ENCODE measurements at regions not wholly inside any gene's neighbourhood (a gene's known extent, or its start where the extent isn't known, plus 50 kb on each side); places are given as distances from the start of the nearest gene placed in this dataset.

DNA sequence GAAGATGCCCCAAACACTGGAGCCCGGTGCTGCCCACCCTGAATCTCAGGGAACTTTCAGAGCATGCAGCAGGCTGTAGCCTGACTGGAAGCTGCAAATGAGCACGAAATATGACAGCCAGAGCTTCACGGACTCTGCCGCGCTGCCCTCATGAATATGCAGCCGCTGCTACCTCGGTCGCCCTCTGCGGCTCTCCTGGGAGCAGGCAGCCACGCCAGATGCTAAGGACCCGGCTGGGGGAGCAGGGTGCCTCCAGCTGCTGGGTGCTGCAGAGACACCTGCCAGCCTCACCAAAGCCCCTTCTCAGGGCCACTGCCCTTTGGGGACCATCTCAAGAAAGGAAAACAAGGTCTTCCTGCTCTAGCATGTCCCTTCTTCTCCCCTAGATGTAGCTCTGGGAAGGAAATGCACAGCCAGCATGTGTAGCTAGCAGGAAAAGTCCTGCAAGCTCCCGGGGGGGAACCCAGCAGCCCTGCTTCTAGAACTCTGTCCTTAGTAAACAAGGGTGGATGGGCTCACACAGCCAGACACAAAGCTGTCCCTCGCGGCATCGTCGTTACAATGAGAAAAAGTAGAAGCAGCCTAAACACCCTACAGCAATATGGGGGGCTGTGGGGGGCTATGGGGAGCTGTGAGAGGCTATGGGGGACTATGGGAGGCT lies 56.8 kb upstream of the OLFM1 start:
- no peak overlapping the region for H3K4me3 ChIP-seq
- TF ChIP-seq, protein P1, sequence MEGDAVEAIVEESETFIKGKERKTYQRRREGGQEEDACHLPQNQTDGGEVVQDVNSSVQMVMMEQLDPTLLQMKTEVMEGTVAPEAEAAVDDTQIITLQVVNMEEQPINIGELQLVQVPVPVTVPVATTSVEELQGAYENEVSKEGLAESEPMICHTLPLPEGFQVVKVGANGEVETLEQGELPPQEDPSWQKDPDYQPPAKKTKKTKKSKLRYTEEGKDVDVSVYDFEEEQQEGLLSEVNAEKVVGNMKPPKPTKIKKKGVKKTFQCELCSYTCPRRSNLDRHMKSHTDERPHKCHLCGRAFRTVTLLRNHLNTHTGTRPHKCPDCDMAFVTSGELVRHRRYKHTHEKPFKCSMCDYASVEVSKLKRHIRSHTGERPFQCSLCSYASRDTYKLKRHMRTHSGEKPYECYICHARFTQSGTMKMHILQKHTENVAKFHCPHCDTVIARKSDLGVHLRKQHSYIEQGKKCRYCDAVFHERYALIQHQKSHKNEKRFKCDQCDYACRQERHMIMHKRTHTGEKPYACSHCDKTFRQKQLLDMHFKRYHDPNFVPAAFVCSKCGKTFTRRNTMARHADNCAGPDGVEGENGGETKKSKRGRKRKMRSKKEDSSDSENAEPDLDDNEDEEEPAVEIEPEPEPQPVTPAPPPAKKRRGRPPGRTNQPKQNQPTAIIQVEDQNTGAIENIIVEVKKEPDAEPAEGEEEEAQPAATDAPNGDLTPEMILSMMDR (IDR thresholded peaks at IDR 0.05) = no peak
- H3K4me1 ChIP-seq = no peaks in the 10 kb centered on the region
- WGBS, 2 donors = 51 to 53% methylated on average over 16 of the region's 16 CpGs
- DNase-seq (no peak), ATAC-seq (no peak)
- no peaks in the 10 kb centered on the region for H3K9me3 ChIP-seq
- intact Hi-C loops (cut with DNase I) = loop anchor here in 1 of 10 donors (10.0 kb wide), 1 partner anchor 1124 kb away; no protein-coding TSS in a partner anchor
- no peak overlapping the region for H3K27ac ChIP-seq
- no peaks in the 10 kb centered on the region for H3K36me3 ChIP-seq
- H3K27me3 ChIP-seq = peaks cover 0 to 28% (median 16%) of the 10 kb centered on the region in 7 donors

DNA sequence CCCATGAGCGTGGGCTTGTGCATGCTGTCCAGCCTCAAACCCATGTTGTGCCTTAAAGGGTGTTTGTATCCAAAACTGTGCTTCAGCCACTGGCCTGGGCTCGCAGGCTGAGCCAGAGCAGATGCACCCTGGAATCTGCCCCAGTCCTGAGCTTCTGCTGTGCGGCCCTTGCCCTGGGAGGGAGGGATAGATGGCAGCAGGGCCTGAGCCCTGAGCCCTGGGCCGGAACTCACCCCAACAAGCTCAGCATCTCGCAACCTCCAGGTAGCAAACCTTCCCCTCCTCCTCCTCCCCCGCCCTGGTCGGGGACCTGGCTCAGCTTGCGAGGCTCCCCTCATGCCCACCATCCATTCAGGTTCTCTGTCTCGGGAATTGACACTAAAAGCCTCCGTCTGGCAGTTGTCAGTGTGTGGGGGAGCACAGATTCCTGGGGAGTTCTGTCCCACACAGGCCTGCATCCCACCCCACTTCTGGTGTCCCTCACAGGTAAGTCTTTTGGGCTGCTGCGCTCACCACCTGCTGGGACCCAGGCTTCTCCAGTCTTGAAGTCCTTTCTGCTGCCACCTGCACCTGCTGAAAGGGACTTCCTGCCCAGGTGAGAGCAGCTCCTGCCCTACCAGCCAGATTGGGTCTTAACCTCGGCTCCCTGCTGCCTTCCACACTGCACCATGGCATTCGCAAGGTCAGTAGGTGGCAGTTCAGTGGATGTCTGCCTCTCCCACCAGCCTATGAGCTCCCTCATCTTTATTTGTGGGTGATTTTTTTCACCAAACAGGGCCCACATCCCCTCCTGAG lies 55.2 kb upstream of the OLFM1 start:
- no peak overlapping the region for H3K27ac ChIP-seq
- ATAC-seq (no peak), DNase-seq (no peak)
- no peaks in the 10 kb centered on the region for H3K4me1 ChIP-seq
- TF ChIP-seq, protein P1 (IDR thresholded peaks at IDR 0.05) = no peak
- 78 to 81% methylated on average over 13 of the region's 13 CpGs for WGBS, 2 donors
- no peaks in the 10 kb centered on the region for H3K9me3 ChIP-seq
- peaks cover 0 to 32% (median 21%) of the 10 kb centered on the region in 7 donors for H3K27me3 ChIP-seq
- intact Hi-C loops (cut with DNase I) = loop anchor here in 1 of 10 donors (10.0 kb wide), 1 partner anchor 1123 kb away; no protein-coding TSS in a partner anchor
- H3K36me3 ChIP-seq = no peaks in the 10 kb centered on the region
- no peak overlapping the region for H3K4me3 ChIP-seq

DNA sequence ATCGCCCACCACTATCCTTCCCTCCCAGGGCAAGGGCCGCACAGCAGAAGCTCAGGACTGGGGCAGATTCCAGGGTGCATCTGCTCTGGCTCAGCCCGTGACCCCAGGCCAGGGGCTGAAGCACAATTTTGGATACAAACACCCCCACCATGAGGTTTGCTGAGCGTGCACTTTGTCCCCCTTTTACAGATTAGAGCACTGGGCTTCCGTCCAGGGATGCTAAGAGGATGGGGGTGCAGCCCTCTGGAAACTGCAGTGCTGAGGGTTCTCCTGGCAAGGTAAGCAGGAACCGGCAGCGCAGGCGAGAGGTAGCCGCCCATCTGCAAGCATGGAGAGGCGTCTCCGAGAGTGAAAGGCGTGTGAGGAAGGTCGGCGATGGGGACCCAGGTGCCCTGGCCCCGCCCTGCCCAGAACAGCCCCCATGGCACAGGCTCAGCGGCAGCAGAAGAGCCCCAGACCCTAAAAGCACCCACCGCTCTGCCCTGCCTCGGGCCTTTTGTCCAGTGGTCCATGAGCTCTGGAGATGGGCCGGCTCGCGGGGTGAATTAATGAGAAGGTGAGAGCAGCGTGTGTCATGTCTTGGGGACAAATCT lies 54.5 kb upstream of the OLFM1 start:
- no peak for DNase-seq
- intact Hi-C loops (cut with DNase I) = loop anchor here in 1 of 10 donors (10.0 kb wide), 1 partner anchor 1122 kb away; no protein-coding TSS in a partner anchor

DNA sequence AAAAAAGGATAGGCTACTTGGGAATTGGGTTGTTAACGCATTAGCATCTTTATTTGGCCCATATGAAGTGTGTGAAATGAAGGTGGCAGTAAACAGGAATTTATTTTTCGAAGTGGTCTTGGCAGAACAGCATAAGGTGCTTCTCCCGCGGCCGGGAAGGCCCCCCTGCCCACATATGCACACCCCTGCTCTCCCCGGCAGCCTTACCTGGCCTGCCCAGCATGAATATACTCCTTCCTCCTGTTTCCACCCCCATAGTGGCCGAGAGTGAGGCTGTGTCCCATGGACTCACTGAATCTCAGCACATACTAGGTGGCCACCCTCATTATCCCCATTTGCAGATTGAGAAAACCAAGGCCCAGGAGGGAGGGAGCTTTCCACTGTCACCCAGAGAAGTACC lies 54.0 kb upstream of the OLFM1 start:
- H3K36me3 ChIP-seq = no peaks in the 10 kb centered on the region
- DNase-seq (no peak), ATAC-seq (no peak)
- H3K27ac ChIP-seq = no peak overlapping the region
- H3K4me3 ChIP-seq = no peak overlapping the region
- 77 to 80% methylated on average over 7 of the region's 7 CpGs for WGBS, 2 donors
- intact Hi-C loops (cut with DNase I) = loop anchor here in 1 of 10 donors (10.0 kb wide), 1 partner anchor 1121 kb away; no protein-coding TSS in a partner anchor
- TF ChIP-seq, protein P1 (IDR thresholded peaks at IDR 0.05) = no peak
- H3K9me3 ChIP-seq = no peaks in the 10 kb centered on the region
- H3K4me1 ChIP-seq = no peaks in the 10 kb centered on the region
- peaks cover 0 to 43% (median 29%) of the 10 kb centered on the region in 7 donors for H3K27me3 ChIP-seq

More for the DNA sequence above, 54.5 kb upstream of the OLFM1 start:
- Histone ChIP-seq H3K27me3 (peaks cover 0 to 39% (median 24%) of the 10 kb centered on the region in 7 donors), H3K9me3 (no peaks in the 10 kb centered on the region), H3K4me3 (no peak overlapping the region), H3K36me3 (no peaks in the 10 kb centered on the region), H3K27ac (no peak overlapping the region), H3K4me1 (no peaks in the 10 kb centered on the region)
- no peak for ATAC-seq
- 83% methylated on average over 22 of the region's 22 CpGs for WGBS, 2 donors
- TF ChIP-seq, protein P1 (IDR thresholded peaks at IDR 0.05) = no peak

Data from heart right ventricle (tissue), 16 donors.